SK-N-SH treated with all-trans-retinoic acid at 6 μM for 48 hours (cell line): ENCODE measurements at regions not wholly inside any gene's neighbourhood (a gene's known extent, or its start where the extent isn't known, plus 50 kb on each side); places are given as distances from the start of the nearest gene placed in this dataset.

Experiments
- CREB5 ChIP-seq: fragments of 250-450 bp; sonication (Bioruptor Pico); IDR thresholded peaks from 2 replicates; pipeline ENCODE4 v1.5.1; 2020; ENCODE audit warnings: low read depth, mild to moderate bottlenecking, moderate library complexity
- ESRRG ChIP-seq: fragments of 250-450 bp; sonication (Bioruptor Pico); IDR thresholded peaks from 2 replicates; pipeline ENCODE4 v1.6.1; 2021; ENCODE audit warnings: mild to moderate bottlenecking
- GLIS3 ChIP-seq: fragments of 250-450 bp; sonication (Bioruptor Pico); IDR thresholded peaks from 2 replicates; pipeline ENCODE4 v1.5.0; 2020; ENCODE audit warnings: mild to moderate bottlenecking, moderate library complexity
- PATZ1 ChIP-seq: fragments of 250-450 bp; sonication (Bioruptor Pico); IDR thresholded peaks from 2 replicates; pipeline ENCODE4 v1.8.0; 2020; ENCODE audit warnings: mild to moderate bottlenecking, moderate library complexity, borderline replicate concordance
- PPARA ChIP-seq: fragments of 250-450 bp; sonication (Bioruptor Pico); IDR thresholded peaks from 2 replicates; pipeline ENCODE4 v1.5.0; 2020; ENCODE audit warnings: mild to moderate bottlenecking, borderline replicate concordance
- RARB ChIP-seq: fragments of 250-450 bp; sonication (Bioruptor Pico); IDR thresholded peaks from 2 replicates; pipeline ENCODE4 v1.8.0; 2021; ENCODE audit warnings: mild to moderate bottlenecking, moderate library complexity
- SNAI2 ChIP-seq: fragments of 250-450 bp; sonication (Bioruptor Pico); IDR thresholded peaks from 2 replicates; pipeline ENCODE4 v1.5.0; 2020; ENCODE audit warnings: mild to moderate bottlenecking, moderate library complexity
- TOX ChIP-seq: fragments of 250-450 bp; sonication (Bioruptor Pico); IDR thresholded peaks from 2 replicates; pipeline ENCODE4 v1.8.0; 2021; ENCODE audit warnings: mild to moderate bottlenecking, moderate library complexity, borderline replicate concordance
- ZFP30 ChIP-seq: fragments of 450-650 bp; formaldehyde crosslinking; IDR thresholded peaks from 2 replicates; pipeline ENCODE4 v1.5.0; 2022; ENCODE audit warnings: mild to moderate bottlenecking, moderate library complexity
- ZNF565 ChIP-seq: fragments of 450-650 bp; formaldehyde crosslinking; conservative IDR thresholded peaks from 2 replicates; pipeline ENCODE4 v1.5.0; 2020; ENCODE audit warnings: low read depth, mild to moderate bottlenecking, moderate library complexity
- ZNF70 ChIP-seq: fragments of 450-650 bp; formaldehyde crosslinking; IDR thresholded peaks from 2 replicates; pipeline ENCODE4 v1.5.0; 2020; ENCODE audit warnings: mild to moderate bottlenecking, moderate library complexity
- TF ChIP-seq, protein P1 (sequence below): fragments of 250-450 bp; sonication (Bioruptor Pico); IDR thresholded peaks from 2 replicates; pipeline ENCODE4 v1.5.1; 2021; ENCODE audit warnings: mild to moderate bottlenecking, moderate library complexity

- TF ChIP-seq ZNF565 (CRISPR knock-in tag) (no peak), TOX (CRISPR knock-in tag) (no peak), ZNF70 (CRISPR knock-in tag) (no peak), PPARA (CRISPR knock-in tag) (no peak), SNAI2 (CRISPR knock-in tag) (no peak), ZFP30 (no peak), CREB5 (CRISPR knock-in tag) (no peak), RARB (CRISPR knock-in tag) (no peak), ESRRG (CRISPR knock-in tag) (no peak), GLIS3 (CRISPR knock-in tag) (no peak), PATZ1 (CRISPR knock-in tag) (no peak)
- TF ChIP-seq, protein P1, sequence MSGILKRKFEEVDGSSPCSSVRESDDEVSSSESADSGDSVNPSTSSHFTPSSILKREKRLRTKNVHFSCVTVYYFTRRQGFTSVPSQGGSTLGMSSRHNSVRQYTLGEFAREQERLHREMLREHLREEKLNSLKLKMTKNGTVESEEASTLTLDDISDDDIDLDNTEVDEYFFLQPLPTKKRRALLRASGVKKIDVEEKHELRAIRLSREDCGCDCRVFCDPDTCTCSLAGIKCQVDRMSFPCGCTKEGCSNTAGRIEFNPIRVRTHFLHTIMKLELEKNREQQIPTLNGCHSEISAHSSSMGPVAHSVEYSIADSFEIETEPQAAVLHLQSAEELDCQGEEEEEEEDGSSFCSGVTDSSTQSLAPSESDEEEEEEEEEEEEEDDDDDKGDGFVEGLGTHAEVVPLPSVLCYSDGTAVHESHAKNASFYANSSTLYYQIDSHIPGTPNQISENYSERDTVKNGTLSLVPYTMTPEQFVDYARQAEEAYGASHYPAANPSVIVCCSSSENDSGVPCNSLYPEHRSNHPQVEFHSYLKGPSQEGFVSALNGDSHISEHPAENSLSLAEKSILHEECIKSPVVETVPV (CRISPR knock-in tag): no peak
These were observed 83.0 kb upstream of the MAP3K7 start for GRCh38 chr6:90669846-90670245.
